ENCODE measurements at regions not wholly inside any gene's neighbourhood (a gene's known extent, or its start where the extent isn't known, plus 50 kb on each side); places are given as distances from the start of the nearest gene placed in this dataset.
A peak's percentile ranks its signal among the peaks of the same experiment; 100 is the strongest.

- no peak for DNase-seq
Observed at GRCh38 chr6:9507136-9507895, 907.6 kb downstream of the TFAP2A start.

- DNase-seq: peak; percentile 97
Observed at GRCh38 chr6:9504191-9504590, 910.7 kb downstream of the TFAP2A start.

GRCh38 chr6:9503111-9503761 lies 911.6 kb downstream of the TFAP2A start:
- peak; percentile 49 for DNase-seq

- no peak for DNase-seq
Observed at GRCh38 chr6:9499709-9500108, 915.2 kb downstream of the TFAP2A start.

- no peak for DNase-seq
Observed at GRCh38 chr6:9496837-9497236, 918.0 kb downstream of the TFAP2A start.

GRCh38 chr6:9494864-9495263 lies 920.0 kb downstream of the TFAP2A start:
- no peak for DNase-seq

GRCh38 chr6:9492790-9493189 lies 922.1 kb downstream of the TFAP2A start:
- DNase-seq: no peak

GRCh38 chr6:9487128-9487527 lies 927.7 kb downstream of the TFAP2A start:
- no peak for DNase-seq

GRCh38 chr6:9485992-9486391 lies 928.9 kb downstream of the TFAP2A start:
- DNase-seq: no peak

- DNase-seq: no peak
Observed at GRCh38 chr6:9484686-9485085, 930.2 kb downstream of the TFAP2A start.

- DNase-seq: no peak
Observed at GRCh38 chr6:9484091-9484490, 930.8 kb downstream of the TFAP2A start.

GRCh38 chr6:9482030-9482738 lies 932.7 kb downstream of the TFAP2A start:
- DNase-seq: peak; percentile 32

- no peak for DNase-seq
Observed at GRCh38 chr6:9481292-9482029, 933.4 kb downstream of the TFAP2A start.

- DNase-seq: no peak
Observed at GRCh38 chr6:9468277-9468676, 946.6 kb downstream of the TFAP2A start.

- DNase-seq: peak; percentile 26
Observed at GRCh38 chr6:9467741-9468140, 947.1 kb downstream of the TFAP2A start.

GRCh38 chr6:9464583-9464982 lies 950.3 kb downstream of the TFAP2A start:
- DNase-seq: no peak

GRCh38 chr6:9463311-9463710 lies 951.6 kb downstream of the TFAP2A start:
- peak; percentile 31 for DNase-seq

- DNase-seq: peak; percentile 44
Observed at GRCh38 chr6:9461188-9461587, 953.7 kb downstream of the TFAP2A start.

- DNase-seq: no peak
Observed at GRCh38 chr6:9458424-9458823, 956.5 kb downstream of the TFAP2A start.

GRCh38 chr6:9455864-9456658 lies 958.8 kb downstream of the TFAP2A start:
- DNase-seq: peak; percentile 99

- no peak for DNase-seq
Observed at GRCh38 chr6:9439621-9440330, 975.1 kb downstream of the TFAP2A start.

GRCh38 chr6:9437836-9438235 lies 977.0 kb downstream of the TFAP2A start:
- no peak for DNase-seq

All from NCI-H69 (cell line).